Lung microvascular endothelial cell (primary cell): ENCODE measurements at regions not wholly inside any gene's neighbourhood (a gene's known extent, or its start where the extent isn't known, plus 50 kb on each side); places are given as distances from the start of the nearest gene placed in this dataset.
"Not testable (repeated sequence)": the region's sequence is repeated elsewhere in the genome, so short reads cannot be mapped to it uniquely, and the experiment has no call there.

Source experiments
- DNase-seq, 2 donors: peaks; one replicate each; pipeline versions ENCODE4 v3.0.0 to v3.0.0-alpha.2; 2010; ENCODE audit warnings: low read depth in 2 of 2

- no peak for DNase-seq
These were observed 1348.0 kb downstream of the ADGRL3 start for GRCh38 chr4:62548108-62548524.

GRCh38 chr4:62544428-62544827 is 1344.3 kb downstream of the ADGRL3 start:
- DNase-seq = no peak

DNA sequence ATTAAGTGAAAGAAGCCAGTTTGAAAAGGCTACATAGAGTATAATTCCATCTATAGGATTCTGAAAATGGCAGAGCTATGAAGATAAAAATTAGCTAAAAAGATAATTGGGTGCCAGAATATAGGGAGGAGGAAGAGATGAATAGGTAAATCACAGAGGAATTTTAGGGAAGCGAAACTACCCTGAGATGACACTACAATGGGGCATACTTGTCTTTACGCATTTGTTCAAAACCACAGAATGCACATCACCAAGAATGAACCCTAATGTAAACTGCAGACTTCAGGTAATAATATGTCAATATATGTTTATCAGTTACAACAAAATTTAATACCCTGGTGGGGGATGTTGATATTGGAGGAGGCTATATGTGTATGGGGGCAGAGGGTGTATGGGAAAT is 1342.9 kb downstream of the ADGRL3 start:
- DNase-seq = no peak

- no peak for DNase-seq
These were observed 1333.4 kb downstream of the ADGRL3 start for GRCh38 chr4:62533573-62533972.

- DNase-seq = no peak
These were observed 1331.6 kb downstream of the ADGRL3 start for GRCh38 chr4:62531731-62532130.

GRCh38 chr4:62531264-62531663 is 1331.1 kb downstream of the ADGRL3 start:
- no peak for DNase-seq

DNA sequence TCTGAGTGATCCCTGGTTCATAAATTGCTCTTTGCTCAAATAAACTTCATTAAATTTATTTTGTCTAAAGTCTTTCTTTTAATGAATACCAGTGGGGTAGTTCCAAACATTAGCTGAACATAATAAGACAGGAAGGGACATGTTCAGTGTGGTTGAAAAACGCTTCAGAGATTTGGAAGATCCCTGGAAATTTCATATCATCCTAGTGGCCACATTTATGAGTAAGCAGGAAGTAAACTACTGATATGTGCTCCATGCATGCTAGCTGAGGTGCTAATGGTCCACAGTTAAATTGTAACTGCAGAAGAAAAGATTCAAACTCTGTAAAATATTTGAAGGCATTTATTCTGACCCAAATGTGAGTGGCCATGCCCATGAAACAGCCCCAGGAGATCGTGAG is 1328.7 kb downstream of the ADGRL3 start:
- no peak for DNase-seq

DNA sequence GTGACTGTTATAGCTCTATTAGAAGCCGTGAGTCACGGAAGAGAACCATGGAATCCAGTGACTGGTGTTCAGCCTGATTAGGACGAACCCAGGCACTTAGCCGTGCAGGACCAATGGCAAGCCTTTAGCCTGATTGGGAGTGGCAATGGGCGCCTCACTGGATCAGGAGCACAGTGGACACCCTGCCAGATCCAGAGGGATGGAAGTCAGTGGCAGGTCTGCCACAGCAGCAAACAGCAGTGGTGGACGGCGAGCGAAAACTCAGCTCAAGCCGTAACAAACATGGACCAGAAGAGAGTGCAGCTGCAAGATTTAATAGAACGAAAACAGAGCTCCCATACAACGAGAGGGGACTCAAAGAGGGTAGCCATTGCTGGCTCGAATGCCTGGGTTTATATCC is 1326.5 kb downstream of the ADGRL3 start:
- no peak for DNase-seq

DNA sequence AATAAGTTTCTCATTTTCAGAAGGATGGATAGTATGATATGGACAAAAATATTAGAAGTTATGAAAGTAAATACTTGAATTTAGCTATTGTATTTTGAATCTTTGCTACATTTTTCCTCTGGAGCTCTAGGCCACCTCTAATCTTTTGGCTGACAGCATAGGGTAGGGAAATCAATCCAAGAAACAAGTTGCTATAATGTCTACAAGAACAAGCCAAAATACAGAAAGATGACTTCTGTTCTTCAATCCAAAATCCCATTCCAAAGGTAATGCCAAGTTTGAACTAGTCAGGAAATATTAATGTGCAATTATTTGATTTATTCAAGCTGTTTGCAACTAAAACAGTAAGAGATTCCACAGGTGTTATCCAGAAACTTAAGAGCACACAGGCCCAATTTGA is 1323.1 kb downstream of the ADGRL3 start:
- no peak for DNase-seq

DNA sequence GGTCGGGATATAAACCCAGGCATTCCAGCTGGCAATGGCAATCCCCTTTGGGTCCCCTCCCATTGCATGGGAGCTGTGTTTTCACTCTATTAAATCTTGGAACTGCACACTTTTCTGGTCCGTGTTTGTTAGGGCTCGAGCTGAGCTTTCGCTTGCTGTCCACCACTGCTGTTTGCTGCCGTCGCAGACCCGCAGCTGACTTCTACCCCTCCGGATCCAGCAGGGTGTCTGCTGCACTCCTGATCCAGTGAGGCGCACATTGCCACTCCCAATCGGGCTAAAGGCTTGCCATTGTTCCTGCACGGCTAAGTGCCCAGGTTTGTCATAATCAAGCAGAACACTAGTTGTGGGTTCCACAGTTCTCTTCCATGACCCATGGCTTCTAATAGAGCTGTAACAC is 1322.1 kb downstream of the ADGRL3 start:
- no peak for DNase-seq

DNA sequence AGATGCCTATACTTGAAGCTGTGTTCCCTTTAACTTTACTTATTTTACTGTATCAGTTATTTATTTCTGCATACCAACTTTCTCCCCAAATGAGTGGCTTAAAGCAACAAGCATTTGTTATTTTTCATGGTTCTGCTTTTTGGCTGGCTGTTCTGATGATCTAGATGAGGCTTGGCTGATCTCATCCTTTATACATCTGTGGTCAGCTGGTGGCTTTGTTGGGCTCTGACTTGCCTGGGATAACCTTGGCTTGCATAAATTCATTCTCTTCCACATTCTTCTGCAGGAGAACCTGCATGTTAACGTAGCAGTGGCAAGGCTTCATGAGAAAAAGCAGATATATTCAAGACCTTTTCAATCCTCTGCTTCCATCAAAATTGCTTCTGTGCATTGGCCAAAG is 1317.6 kb downstream of the ADGRL3 start:
- DNase-seq = no peak

GRCh38 chr4:62513306-62513705 is 1313.2 kb downstream of the ADGRL3 start:
- DNase-seq = no peak

DNA sequence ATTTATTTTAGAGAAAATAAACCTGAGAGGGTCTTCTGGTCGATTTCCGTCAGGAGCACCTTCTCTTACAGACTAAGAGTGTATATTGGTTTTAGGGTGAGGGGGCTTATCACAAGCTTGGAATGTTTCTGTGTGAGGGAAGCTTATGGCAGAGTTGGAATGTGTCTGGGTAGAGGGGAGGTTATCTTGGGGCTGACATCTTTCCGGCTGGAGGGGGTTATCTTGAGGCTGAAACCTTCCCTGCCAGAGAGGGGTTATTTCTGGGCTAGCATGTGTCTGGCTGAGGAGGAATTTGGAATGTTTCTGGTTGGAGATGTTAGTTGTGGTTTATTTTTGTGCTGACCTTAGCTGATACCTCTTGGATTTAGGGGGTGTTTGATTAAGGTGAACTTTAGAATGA is 1312.1 kb downstream of the ADGRL3 start:
- no peak for DNase-seq

DNA sequence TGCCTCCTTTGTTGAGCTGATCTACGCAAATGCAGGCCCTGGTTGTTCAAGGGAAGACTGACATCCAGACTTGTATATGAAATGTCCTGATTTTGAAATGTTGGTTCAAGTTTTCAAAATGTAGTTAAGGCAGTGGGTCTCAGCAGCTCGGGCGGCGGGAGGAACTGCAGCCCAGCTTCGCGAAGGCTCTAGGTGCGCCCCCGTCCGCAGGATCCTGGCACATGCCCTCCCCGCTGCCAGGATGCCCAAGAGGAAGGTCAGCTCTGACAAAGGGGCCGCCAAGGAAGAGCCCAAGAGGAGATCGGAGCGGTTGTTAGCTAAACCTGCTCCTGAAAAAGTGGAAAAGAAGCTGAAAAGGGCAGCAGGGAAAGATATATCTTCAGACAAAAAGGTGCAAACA is 1310.1 kb downstream of the ADGRL3 start:
- no peak for DNase-seq

DNA sequence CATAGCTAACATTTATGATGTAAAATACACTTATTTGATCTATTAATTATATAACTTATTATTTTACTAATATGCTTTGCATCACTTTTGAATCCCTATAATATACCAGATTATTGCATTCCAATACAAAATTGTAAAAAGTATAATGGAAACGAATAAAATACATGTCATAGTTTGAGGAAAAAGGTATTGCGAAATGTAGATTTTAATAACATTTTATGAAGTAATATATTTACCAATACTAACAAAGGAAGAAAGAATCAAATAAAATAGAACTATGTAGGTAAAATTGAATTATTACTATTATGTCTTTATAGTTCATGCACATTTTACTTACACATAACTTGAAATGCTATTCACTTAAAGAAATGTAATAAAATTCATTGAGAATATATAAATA is 1300.2 kb downstream of the ADGRL3 start:
- DNase-seq = no peak

- DNase-seq = no peak
These were observed 1294.9 kb downstream of the ADGRL3 start for GRCh38 chr4:62495032-62495431.

- not testable (repeated sequence) for DNase-seq
These were observed 1291.6 kb downstream of the ADGRL3 start for GRCh38 chr4:62491756-62492155.

DNA sequence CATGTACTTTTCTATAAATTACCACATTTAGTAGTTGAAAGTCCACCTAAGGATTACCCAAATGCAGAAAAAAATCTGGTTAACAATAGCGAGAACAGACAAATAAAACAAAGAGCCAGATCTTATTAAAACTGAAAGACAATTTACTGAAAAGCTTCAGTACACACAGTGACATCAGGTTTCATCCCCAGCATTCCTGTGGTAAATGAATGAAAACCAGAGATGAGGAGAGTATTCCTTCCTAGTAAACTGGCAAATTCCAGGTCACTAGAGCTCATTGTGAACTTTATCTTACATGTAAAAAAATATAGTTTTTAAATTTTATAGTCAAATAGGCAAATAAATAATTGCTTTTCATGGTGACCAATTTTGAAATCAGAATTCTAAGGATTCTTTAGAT is 1290.5 kb downstream of the ADGRL3 start:
- no peak for DNase-seq

GRCh38 chr4:62487016-62487415 is 1286.9 kb downstream of the ADGRL3 start:
- no peak for DNase-seq

- DNase-seq = no peak
These were observed 1284.2 kb downstream of the ADGRL3 start for GRCh38 chr4:62484357-62484756.

- no peak for DNase-seq
These were observed 1282.2 kb downstream of the ADGRL3 start for GRCh38 chr4:62482355-62482754.

DNA sequence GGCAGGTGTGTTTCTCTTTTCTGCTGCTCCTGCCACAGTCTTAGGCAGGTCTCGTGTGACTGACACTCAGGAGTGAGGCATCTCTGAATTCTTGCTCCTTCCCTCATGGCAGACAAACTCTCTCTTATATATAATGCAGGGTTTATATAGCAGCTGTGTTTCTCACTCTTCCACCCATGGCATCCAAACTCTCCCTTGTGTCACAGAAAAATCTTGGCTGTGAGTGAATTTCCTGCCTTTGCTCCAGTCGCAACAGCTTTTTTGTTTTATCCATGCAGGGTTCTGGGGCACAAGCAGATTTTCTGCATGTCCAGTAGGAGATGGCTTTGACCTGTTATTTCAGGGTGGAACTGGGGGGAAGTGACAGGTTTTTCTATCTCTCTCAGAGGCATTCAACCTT is 1275.5 kb downstream of the ADGRL3 start:
- DNase-seq = no peak

GRCh38 chr4:62474802-62475201 is 1274.7 kb downstream of the ADGRL3 start:
- DNase-seq = no peak

DNA sequence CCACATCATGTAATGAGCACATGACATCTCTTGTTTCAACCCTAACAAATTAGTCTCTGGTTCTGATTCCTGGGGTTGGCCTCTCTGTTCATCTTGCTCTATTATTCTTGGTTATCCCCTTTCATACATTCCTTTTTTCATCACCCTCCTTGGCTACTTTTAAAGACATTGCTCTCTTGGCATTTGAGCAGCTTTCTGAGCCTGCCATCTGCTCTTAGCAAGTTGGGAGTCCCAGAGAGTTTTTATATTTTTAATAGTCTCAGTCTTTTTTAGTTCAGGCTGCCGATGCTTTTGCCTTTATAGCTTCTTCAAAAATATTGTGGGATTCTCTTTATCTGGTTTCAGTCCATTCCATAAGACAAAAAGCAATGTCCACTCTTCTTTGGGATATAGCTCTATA is 1270.9 kb downstream of the ADGRL3 start:
- DNase-seq = no peak
